GOT3 (cell line): ENCODE measurements at regions not wholly inside any gene's neighbourhood (a gene's known extent, or its start where the extent isn't known, plus 50 kb on each side); places are given as distances from the start of the nearest gene placed in this dataset.

ENCODE experiments used
- DNase-seq: peaks from one replicate; lab custom pipeline; 2025; ENCODE audit warnings: mixed read lengths; lab: John Stamatoyannopoulos, UW

DNA sequence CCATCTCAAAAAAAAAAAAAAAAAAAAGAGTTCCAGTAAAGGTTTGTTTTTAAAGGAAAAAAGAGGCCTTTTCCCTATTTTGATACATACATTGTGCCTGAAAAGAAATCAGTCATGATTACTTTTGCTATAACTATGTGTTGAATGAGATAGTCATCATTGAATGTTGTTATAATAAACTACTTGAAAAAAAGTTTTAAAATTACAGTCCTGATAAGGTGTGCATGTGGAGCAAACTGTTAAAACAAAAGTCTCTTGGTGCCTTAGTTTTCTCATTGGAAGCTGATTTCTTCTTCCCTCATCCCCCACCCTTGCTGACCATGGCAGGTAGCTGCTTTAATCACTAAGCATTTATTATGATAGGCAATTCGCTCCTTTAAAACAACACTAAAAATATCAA lies 172.3 kb upstream of the TBCA start:
- DNase-seq = no peak

DNA sequence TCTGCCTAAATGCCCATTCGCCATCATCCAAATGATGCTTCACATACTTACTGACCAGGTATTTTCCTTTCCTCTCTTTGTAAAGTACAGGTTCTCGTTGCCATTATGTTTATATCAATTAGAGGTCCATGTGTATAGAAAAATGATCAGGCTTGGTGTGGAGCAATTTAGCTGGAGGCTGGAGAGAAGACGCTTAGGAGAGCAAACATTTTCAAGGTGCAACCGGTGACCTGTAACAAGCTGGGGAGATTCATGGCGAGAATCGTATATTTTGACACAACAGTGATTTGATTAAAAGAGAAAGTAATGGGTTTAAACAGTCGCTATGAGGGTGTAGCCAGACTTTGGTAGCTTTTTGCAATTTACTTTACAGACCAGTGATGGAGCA lies 170.9 kb upstream of the TBCA start:
- DNase-seq = no peak

DNA sequence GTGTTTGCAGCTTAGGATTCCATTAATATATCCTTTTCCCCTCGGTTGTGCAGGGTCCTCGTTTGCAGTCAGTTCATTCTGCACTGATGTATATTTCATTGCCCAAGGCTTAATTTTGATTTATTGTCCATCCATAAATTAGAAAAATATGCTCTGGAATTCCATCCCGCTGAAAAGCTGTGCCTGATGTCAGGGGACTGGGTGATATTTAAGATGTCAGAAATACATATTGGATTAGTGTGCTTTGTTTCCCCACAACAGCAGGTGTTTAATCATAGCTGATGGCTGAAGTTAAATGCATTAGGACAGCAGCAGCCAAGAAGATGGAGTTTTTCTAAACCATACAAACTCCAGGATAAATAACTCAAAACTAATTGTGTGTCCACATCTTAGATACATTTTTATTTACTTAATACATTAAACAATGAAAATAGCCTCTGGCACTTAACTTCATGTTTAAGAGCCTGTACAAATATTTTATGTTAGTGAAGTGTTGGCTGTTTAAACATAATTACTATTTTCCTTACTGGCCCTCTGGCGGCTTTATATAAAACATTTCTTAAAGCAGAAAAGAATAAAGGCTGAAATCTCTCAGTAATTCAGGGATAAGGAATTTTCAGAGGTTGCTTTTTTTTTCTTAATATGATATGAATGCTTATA lies 170.4 kb upstream of the TBCA start:
- DNase-seq = no peak

DNA sequence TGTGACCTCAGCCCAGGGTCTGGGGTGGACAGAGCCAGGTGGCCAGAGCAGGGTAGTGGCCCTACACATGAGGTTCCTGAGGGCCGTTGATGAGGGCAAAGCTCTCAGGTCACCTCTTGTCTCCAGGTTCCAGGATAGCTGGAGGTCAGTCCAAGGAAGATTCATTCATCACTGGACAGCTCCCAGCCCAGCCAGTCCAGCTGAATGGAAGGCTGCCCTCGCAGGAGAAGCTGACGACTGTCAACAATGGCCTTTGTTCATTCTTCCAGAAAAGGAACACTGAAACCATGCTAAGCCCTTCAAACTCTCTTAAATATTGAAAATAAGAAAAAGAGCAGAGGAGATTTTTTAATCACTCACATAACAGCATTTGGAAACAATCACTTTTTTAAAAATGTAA lies 169.7 kb upstream of the TBCA start:
- DNase-seq = no peak

DNA sequence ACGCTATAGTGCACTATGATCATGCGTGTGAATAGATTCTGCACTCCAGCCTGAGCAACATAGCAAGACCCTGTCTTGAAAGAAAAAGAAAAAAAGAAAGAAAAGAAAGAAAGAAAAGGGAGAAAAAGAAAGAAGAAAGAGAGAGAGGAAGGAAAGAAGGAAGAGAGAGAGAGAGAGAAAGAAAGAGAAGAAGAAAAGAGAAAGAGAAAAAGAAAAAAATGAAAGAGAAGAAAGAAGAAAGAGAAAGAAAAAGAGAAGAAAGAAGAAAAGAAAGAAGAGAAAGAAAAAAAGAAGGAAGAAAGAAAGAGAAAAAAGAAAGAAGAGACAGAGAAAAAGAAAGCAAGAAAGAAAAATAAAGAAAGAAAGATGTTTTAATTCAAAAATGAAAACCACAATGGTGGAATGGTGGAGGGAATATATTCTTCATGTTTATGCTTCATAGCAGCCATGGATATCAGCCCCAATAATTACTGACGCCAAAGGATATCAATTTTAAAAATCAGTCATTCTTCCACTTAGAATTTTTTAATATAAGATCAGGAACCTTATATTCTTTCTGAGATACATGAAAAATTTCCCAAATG lies 168.7 kb upstream of the TBCA start:
- no peak for DNase-seq

DNA sequence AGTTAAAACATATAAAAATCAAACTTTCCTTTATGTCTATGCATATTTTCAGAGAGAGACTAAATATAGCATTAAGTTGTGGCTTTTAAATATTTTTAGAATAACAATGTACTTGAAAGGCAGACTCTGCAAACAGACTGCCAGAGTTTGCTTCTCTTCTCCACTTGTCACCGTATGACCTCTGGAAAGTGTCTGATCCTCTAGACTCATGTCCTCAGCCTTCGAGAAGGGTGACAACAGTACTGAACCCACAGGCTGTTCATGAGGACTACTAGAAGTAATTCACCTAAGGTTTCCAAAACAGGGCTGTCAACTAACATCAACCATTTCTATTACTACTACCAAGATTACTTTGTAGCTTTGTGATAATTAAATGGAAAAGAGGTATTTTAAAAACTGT lies 167.7 kb upstream of the TBCA start:
- no peak for DNase-seq

DNA sequence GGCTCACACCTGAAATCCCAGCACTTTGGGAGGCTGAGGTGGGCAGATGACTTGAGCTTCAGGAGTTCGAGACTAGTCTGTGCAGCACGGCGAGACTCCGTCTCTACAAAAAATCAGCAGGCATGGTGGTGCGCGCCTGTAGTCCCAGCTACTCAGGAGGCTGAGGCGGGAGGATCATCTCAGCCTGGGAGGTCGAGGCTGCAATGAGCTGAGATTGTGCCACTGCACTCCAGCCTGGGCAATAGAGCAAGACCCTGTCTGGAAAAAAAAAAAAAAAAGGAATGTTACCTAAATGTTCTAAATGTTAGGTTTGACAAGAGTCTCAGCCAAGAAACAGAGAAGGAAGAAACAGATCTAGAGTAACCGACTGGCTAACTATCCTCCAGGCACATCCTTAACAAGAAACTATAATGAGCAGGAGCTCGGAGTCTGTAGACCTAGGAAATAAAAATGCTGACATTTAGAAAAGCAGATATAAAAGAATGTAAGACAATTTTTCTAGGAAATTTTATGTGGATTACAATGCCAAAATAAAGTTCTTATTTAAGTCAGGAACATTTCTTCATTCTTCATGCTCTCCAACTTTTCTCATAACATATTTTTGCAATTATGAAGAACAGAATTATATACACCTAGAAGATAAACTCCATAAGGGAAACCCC lies 166.6 kb upstream of the TBCA start:
- no peak for DNase-seq

DNA sequence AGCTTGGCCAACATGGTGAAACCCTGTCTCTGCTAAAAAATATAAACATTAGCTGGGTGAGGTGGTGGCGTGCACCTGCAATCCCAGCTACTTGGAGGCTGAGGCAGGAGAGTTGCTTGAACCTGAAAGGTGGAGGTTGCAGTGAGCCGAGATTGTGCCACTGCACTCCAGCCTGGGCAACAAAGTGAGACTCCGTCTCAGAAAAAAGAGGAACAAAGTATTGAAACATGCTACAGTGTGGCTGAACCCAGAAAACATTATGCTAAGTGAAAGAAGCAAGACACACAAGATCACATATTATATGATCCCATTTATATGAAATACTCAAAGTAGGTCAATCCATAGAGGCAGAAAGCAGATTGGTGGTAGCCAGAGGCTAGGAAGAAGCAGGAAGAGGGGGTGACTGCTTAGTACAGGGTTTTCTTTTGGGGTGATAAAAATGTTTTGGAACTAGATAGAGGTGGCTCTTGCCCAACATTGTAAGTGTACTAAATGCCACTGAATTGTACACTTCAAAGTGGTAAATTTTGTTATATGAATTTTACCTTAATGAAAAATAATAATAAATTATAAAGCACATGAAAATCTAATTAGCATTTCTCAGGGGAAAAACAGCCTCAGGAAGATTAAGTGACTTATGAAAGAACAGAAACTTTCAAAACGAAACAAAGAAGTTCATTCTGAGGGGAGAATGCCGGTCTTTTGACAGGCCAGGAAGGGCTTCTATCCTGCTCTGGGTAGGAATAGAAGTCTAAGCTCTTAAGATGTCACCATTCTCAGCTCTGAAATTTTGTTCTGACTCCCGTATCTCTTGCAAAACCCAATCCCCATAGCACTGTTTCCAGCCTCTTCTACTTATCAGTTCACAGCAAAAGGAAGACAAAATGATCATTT lies 161.1 kb upstream of the TBCA start:
- no peak for DNase-seq

DNA sequence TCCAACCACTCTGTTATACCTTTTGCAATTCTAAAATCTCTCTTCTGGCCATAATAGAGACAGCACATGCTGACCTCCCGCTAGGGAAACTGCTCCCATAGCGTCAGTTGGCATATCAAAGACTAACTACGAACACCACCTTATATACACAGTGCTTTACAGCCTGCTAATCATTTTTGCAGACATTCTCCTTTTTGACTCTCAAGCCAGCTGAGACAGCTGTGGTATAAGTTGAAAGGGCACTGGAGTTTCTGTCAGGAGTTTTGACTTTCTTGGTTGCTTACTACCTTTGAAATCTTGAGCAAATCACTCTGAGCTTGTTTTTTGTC lies 160.2 kb upstream of the TBCA start:
- no peak for DNase-seq

DNA sequence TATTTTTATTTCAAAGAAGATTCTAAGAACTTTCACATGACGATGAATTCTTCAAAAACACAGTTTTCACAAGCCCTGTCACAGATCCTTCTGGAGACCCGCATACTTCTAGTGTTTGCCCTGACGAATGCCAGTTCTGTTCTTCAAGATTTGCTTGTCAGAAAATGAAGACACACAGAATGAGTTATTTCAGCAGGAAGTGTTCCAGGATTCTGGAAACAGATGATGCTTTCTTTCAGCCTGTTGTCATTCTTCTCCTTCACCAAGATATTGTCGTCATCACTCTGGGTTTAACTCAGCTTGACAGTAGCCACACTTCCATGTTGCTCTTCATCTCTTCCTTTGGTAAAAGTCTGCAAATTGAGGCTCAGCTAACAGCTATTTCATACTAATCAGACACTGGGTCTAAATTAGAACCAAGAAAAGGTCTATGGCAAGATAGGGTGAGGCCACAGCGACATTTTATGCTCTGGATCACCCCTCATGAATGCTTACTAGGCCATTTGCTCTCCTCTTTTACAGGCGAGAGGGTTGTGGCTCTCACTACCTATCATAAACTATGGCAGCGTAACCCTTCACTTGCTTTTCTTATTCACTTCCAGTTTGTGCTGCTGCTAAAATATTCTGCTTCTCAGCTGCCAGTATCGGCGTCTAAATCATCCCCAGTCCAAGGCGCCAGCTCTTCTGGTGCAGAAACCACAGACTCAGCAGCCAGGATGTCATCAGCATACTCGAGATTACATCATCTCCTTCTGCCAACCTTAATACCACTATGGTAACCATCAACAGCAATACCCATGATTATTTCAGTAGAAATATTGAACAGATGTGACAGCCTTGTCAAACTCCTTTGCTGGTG lies 159.6 kb upstream of the TBCA start:
- DNase-seq = no peak

DNA sequence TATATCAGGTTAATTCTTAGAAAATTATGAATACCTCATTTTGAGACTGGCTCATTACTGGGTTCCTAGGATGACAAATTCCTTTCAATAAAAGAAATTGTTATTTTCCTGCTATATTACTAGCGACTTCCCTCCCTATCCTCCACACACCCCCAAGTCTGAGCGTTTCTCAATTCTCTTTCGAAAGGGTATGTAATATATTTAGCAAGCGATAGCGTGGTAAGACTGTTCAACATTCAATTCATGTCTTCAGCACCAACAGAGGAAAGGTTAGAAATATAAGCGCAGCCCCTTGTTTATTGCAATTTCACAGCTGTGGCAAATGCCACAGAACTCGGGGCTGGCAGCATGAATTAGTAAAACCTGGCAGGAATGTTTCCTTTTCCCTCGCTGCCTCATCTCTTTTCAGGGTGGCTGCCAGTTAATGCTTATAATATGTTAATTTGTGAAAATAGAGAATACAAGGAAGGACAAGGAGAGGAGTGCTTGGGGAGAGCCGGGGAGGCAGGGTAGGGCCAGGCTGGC lies 152.7 kb upstream of the TBCA start:
- DNase-seq = no peak

DNA sequence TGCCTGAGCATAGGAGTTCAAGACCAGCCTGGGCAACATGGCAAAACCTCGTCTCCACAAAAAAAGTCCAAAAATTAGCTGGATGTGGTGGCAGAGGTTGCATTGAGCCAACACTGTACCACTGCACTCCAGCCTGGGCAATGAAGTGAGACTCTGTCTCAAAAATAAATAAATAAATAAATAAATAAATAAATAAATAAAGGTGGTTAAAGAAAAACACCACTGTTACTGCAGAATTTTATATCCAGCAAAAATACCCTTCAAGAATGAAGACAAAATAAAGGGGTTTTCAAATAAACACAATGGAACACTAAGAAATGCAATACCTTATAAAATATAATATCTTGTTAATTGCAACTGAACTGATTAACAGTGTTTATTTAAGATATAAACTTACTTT lies 150.2 kb upstream of the TBCA start:
- DNase-seq = no peak

DNA sequence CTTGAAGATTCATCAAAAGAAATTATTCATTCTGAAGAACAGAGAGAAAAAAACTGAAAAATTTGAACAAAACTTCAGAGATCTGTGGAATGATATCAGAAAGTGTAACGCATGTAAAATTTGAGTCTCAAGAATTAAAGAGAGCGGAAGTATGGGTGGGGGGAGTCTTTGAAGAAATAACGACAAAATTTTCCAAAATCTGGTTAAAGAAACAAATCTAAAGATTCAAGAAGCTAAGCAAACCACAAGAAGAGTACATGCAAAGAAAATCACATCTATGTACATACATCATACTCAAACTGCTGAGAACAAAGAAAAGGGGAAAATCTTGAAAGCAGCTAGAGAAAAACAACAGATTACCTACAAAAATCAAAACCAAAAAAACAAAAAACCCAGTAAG lies 149.4 kb upstream of the TBCA start:
- no peak for DNase-seq

DNA sequence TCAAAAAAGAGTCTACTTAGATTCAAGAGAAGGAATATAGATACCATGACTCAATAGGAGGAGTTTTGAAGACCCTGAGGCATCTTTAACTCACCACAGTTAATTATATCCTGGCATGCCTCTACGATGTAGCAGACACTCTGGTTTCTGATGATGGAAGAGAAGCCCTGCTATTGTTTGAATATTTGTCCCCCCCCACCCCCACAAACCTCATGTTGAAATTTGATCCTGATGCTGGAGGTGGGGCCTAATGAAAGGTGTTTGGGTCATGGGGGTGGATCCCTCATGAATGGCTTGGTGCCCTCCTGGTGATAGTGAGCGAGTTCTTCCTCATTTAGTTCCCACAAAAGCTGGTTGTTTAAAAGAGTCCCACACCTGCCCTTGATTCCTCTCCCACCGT lies 147.9 kb upstream of the TBCA start:
- no peak for DNase-seq

DNA sequence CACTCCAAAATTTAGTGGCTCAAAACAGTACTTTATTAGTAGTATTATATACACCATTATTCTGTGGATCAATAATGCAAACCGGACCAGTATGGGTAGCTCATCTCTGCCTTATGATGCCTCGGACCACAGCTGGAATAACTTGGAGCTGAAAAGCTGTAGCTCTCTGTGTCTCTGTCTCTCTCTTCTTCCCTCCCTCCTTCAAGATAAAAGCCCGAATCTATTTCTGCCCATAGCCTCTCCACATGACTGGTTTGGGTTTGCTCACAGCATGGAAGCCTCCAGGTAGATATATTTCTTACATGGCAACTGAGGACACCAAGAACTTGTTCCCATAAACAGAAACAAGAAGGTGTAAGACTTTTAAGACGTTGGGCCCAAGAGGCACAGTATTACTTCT lies 147.5 kb upstream of the TBCA start:
- DNase-seq = no peak

DNA sequence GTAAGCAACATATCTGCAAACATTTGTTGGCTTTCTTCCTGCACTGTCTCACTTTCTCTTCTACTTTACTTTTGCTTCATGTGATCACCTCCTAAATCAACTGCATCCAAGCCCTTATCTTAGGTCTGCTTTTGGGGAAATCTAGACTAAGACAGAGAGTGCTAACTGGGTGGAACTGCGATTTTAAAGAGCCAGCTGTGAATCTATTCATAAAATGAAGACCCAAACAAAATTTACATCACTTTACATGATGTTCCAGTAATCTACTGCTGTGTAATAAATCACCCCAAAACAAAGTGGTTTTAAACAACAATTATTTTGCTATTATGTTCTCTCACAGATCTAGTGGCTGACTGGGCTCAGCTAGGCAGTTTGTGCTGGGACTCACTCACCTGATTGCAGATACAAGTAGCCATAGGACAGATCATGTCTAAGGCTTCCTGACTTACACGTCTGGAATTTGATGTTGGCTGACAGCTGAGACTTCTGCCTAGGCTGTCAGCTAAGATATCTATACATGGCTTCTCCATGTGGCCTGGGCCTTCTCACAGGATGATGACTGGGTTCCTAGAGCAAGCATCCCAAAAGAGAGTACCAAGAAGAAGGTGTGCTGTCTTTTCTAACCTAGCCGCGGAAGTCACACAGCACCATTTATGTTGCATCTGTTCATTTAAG lies 145.1 kb upstream of the TBCA start:
- DNase-seq = no peak

DNA sequence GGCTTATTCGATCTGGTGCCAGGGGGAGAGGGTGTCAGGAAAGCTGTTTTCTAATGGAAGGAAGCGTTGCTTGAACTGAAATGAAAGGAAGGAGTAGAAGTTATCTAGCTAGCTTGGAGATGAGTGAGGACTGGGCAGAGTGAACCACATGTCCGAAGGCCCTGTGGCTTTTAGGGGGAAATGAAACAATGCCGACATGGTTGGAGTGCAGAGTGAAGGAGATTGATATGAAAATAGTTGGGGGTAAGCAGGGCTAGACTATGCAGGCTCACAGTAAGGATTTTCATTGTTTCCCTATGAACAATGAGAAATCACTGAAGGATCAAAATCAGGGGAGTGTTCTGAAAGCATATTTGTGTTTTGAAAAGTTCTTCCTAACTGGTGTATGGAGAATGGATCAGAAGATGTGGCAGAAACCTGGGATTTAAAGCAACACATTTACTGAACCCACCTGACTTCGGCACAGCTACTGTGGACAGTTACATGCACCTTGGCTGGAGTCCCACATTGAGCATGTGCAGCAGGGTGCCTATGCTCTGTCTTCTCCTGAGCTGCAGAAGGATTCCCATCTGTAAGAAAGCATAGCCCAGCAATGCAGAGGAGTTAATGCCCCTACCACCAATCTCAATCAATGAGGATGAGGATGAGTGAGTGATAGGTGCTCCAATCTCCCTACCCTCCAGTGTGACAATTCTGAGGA lies 144.4 kb upstream of the TBCA start:
- no peak for DNase-seq

DNA sequence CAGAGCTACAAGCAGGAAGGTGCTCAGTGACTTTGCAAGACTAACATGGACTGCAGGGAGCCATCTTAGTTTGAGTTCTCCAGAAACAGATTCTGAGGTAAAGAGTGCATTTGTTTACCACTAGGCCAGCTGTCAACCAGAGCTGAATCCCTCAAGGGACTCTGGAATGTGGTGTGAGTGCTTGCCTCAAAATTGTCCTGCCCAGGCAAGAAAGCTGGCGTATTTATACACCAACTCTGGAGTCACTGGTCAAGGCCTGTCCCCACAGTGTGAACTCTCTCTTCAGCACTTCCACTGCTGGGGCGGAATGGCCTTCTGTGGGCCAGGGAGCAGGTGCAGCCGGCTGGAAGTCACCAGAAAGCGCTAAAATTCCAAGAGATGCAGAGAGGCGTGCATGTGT lies 139.2 kb upstream of the TBCA start:
- DNase-seq = no peak

DNA sequence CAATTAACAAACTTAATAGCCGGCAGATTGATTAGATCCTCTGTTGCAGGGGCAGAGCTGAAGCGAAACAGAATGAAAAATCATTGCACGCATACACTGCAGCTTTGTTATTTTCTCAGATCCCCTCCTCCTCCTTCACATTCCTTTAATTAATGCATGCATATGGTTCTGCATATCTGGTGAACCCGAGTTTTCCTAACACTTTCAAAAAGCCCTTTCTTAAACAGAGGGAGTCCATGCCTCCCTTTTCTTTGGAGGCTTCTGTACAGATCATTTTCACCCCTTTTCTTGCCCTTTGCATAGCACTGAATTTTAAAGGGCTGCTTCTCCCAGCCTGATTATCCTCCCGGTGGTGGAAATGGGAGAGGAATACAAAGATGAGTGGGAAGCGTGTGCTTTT lies 136.6 kb upstream of the TBCA start:
- no peak for DNase-seq

DNA sequence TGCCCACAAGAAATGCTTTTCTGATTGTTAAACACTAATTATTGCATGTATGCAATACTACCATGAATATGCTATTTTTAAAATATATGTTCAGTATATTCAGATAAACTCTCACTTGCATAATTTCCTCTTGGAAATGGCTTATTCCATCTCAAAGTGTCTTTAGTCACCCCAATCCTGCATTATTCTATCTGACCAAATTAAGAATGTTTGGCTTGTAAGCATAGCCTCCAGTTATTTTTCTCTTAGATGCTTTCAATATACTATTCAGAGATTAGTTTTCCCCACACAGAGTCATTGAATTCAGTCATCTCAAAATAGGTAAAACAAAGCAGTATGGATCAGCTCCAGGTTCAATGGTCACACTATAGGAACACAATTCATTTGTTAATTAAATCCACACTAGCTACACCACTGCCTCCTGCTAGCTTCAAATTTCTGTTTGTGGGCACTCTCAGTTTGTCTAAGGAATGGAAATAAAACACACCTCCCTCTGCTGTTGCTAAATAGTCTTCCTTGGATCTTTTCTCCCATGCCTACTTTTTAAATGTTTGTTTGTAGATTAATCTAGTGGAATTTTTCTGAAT lies 134.6 kb upstream of the TBCA start:
- DNase-seq = no peak
